ENCODE measurements at regions not wholly inside any gene's neighbourhood (a gene's known extent, or its start where the extent isn't known, plus 50 kb on each side); places are given as distances from the start of the nearest gene placed in this dataset.
"Not testable (repeated sequence)": the region's sequence is repeated elsewhere in the genome, so short reads cannot be mapped to it uniquely, and the experiment has no call there.

DNA sequence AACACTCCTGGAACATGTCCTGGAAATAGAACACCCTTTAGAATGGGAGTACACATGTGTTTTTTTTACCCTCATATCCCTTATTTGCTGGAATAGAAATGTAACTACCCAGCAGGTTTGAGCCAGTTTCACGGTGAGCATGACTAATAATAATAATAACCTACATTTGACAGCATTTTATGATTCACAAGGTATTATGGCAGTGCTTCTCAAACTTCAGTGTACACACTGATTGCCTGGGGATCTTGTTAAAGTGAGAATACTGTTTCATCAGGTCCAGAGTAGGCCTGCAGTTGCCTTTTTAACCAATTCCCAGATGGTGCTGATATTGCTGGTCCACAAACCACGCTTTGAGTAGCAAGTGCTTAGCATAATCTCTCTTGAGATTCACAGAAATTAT is 63.9 kb downstream of the NFKBIZ start:
- no peaks in the 10 kb centered on the region for H3K79me2 ChIP-seq (ENCODE audit: insufficient read depth, low read length)
- H3K4me1 ChIP-seq (ENCODE audit: insufficient read depth, low read length) = peaks cover 14% of the 10 kb centered on the region
- no peak overlapping the region for H3K4me2 ChIP-seq (ENCODE audit: insufficient read depth, low read length)
- H4K20me1 ChIP-seq (ENCODE audit: insufficient read depth, low read length) = no peaks in the 10 kb centered on the region
- H3K36me3 ChIP-seq (ENCODE audit: insufficient read depth, low read length) = no peaks in the 10 kb centered on the region
- H3K27ac ChIP-seq (ENCODE audit: low read depth, low read length) = no peak overlapping the region
- H3K4me3 ChIP-seq (ENCODE audit: insufficient read depth, low read length) = no peak overlapping the region
- DNase-seq (ENCODE audit: insufficient read length, low spot score, missing footprints) = no peak
- no peaks in the 10 kb centered on the region for H3K27me3 ChIP-seq (ENCODE audit: insufficient read depth, low read length)
- no peak overlapping the region for H2AFZ ChIP-seq (ENCODE audit: low read length)
- TF ChIP-seq, protein P1, sequence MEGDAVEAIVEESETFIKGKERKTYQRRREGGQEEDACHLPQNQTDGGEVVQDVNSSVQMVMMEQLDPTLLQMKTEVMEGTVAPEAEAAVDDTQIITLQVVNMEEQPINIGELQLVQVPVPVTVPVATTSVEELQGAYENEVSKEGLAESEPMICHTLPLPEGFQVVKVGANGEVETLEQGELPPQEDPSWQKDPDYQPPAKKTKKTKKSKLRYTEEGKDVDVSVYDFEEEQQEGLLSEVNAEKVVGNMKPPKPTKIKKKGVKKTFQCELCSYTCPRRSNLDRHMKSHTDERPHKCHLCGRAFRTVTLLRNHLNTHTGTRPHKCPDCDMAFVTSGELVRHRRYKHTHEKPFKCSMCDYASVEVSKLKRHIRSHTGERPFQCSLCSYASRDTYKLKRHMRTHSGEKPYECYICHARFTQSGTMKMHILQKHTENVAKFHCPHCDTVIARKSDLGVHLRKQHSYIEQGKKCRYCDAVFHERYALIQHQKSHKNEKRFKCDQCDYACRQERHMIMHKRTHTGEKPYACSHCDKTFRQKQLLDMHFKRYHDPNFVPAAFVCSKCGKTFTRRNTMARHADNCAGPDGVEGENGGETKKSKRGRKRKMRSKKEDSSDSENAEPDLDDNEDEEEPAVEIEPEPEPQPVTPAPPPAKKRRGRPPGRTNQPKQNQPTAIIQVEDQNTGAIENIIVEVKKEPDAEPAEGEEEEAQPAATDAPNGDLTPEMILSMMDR (IDR thresholded peaks at IDR 0.05; ENCODE audit: extremely low read depth, low read depth, low read length) = no peak
- H3K9me3 ChIP-seq (ENCODE audit: low read depth, low read length) = no peaks in the 10 kb centered on the region

DNA sequence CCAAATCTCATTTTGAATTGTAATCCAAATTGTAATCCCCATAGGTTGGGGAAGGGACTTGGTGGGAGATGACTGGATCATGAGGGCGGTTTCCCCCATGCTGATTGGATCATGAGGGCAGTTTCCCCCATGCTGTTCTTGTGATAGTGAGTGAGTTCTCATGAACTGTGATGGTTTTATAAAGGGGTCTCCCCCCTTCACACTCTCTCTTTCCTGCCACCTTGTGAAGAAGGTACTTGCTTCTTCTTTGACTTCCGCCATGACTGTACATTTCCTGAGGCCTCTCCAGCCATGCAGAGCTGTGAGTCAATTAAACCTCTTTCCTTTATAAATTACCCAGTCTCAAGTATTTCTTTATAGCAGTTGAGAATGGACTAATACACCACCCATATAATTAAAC is 68.4 kb downstream of the NFKBIZ start:
- not testable (repeated sequence) for H4K20me1 ChIP-seq (ENCODE audit: insufficient read depth, low read length); H3K4me2 ChIP-seq (ENCODE audit: insufficient read depth, low read length); H2AFZ ChIP-seq (ENCODE audit: low read length); H3K79me2 ChIP-seq (ENCODE audit: insufficient read depth, low read length); H3K27me3 ChIP-seq (ENCODE audit: insufficient read depth, low read length); DNase-seq (ENCODE audit: insufficient read length, low spot score, missing footprints); H3K4me3 ChIP-seq (ENCODE audit: insufficient read depth, low read length); H3K36me3 ChIP-seq (ENCODE audit: insufficient read depth, low read length); H3K27ac ChIP-seq (ENCODE audit: low read depth, low read length); H3K9me3 ChIP-seq (ENCODE audit: low read depth, low read length)
- peaks cover 12% of the 10 kb centered on the region for H3K4me1 ChIP-seq (ENCODE audit: insufficient read depth, low read length)

DNA sequence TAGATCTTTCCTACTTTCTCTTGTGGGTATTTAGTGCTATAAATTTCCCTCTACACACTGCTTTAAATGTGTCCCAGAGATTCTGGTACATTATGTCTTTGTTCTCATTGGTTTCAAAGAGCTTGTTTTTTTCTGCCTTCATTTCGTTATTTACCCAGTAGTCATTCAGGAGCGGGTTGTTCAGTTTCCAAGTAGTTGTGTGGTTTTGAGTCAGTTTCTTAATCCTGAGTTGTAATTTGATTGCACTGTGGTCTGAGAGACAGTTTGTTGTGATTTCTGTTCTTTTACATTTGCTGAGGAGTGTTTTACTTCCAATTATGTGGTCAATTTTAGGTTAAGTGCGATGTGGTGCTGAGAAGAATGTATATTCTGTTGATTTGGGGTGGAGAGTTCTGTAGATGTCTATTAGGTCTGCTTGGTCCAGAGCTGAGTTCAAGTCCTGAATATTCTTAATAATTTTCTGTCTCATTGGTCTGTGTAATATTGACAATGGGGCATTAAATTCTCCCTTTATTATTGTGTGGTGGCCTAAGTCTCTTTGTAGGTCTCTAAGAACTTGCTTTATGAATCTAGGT is 72.9 kb downstream of the NFKBIZ start:
- not testable (repeated sequence) for H4K20me1 ChIP-seq (ENCODE audit: insufficient read depth, low read length); H3K4me2 ChIP-seq (ENCODE audit: insufficient read depth, low read length); H3K4me3 ChIP-seq (ENCODE audit: insufficient read depth, low read length); H3K27ac ChIP-seq (ENCODE audit: low read depth, low read length); H3K79me2 ChIP-seq (ENCODE audit: insufficient read depth, low read length); H3K9me3 ChIP-seq (ENCODE audit: low read depth, low read length); DNase-seq (ENCODE audit: insufficient read length, low spot score, missing footprints); H2AFZ ChIP-seq (ENCODE audit: low read length); H3K36me3 ChIP-seq (ENCODE audit: insufficient read depth, low read length); H3K27me3 ChIP-seq (ENCODE audit: insufficient read depth, low read length)
- H3K4me1 ChIP-seq (ENCODE audit: insufficient read depth, low read length) = peaks cover 17% of the 10 kb centered on the region

DNA sequence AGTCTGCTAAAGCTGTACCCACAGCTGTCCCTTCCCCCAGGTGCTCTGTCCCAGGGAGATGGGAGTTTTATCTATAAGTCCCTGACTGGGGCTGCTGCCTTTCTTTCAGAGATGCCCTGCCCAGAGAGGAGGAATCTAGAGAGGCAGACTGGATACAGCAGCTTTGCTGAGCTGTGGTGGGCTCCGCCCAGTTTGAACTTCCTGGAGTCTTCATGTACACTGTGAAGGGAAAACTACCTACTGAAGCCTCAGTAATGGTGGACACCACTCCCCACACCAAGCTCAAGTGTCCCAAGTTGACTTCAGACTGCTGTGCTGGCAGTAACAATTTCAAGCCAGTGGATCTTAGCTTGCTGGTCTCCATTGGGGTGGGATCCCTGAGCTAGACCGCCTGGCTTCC is 75.3 kb downstream of the NFKBIZ start:
- not testable (repeated sequence) for H3K4me3 ChIP-seq (ENCODE audit: insufficient read depth, low read length); H3K4me2 ChIP-seq (ENCODE audit: insufficient read depth, low read length); H3K27me3 ChIP-seq (ENCODE audit: insufficient read depth, low read length); H4K20me1 ChIP-seq (ENCODE audit: insufficient read depth, low read length); DNase-seq (ENCODE audit: insufficient read length, low spot score, missing footprints); H3K27ac ChIP-seq (ENCODE audit: low read depth, low read length); H3K36me3 ChIP-seq (ENCODE audit: insufficient read depth, low read length); H3K79me2 ChIP-seq (ENCODE audit: insufficient read depth, low read length); H2AFZ ChIP-seq (ENCODE audit: low read length); H3K9me3 ChIP-seq (ENCODE audit: low read depth, low read length)
- H3K4me1 ChIP-seq (ENCODE audit: insufficient read depth, low read length) = peaks cover 28% of the 10 kb centered on the region

DNA sequence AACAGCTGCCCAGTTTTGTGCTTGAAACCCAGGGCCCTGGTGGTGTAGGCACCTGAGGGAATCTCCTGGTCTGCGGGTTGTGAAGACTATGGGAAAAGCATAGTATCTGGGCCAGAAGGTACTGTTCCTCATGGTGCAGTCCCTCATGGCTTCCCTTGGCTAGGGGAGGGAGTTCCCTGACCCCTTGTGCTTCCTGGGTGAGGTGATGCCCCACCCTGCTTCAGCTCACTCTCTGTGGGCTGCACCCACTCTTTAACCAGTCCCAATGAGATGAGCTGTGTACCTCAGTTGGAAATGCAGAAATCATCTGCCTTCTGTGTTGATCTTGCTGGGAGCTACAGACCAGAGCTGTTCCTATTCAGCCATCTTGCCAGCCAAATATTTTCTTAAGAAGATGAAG is 75.8 kb downstream of the NFKBIZ start:
- H3K4me3 ChIP-seq (ENCODE audit: insufficient read depth, low read length); H3K36me3 ChIP-seq (ENCODE audit: insufficient read depth, low read length); H3K4me2 ChIP-seq (ENCODE audit: insufficient read depth, low read length); H3K27me3 ChIP-seq (ENCODE audit: insufficient read depth, low read length); H3K9me3 ChIP-seq (ENCODE audit: low read depth, low read length); H4K20me1 ChIP-seq (ENCODE audit: insufficient read depth, low read length); H3K79me2 ChIP-seq (ENCODE audit: insufficient read depth, low read length); DNase-seq (ENCODE audit: insufficient read length, low spot score, missing footprints); H2AFZ ChIP-seq (ENCODE audit: low read length); H3K27ac ChIP-seq (ENCODE audit: low read depth, low read length): not testable (repeated sequence)
- peaks cover 28% of the 10 kb centered on the region for H3K4me1 ChIP-seq (ENCODE audit: insufficient read depth, low read length)

DNA sequence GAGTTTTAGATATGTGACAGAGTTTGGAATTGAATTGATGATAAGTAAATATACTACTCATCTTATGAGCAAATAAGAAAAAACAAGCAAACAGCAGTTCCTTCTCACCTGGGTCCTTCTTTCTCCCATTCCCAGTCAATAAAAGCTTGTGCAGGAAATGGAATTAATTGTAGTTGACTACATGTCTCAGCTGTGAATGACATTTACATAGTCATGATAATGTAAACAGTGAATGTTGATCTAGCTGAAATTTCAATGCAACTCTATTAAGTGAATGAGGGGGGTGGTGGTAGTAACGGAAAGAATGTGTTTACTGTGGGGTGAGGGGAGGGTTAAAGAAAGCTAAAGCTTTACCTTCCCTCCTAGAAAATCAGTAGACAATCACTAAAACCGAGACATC is 76.2 kb downstream of the NFKBIZ start:
- Histone ChIP-seq H3K27ac (ENCODE audit: low read depth, low read length) (no peak overlapping the region), H3K4me1 (ENCODE audit: insufficient read depth, low read length) (peaks cover 28% of the 10 kb centered on the region), H3K9me3 (ENCODE audit: low read depth, low read length) (no peaks in the 10 kb centered on the region), H3K4me2 (ENCODE audit: insufficient read depth, low read length) (no peak overlapping the region), H3K4me3 (ENCODE audit: insufficient read depth, low read length) (no peak overlapping the region), H3K27me3 (ENCODE audit: insufficient read depth, low read length) (no peaks in the 10 kb centered on the region), H4K20me1 (ENCODE audit: insufficient read depth, low read length) (no peaks in the 10 kb centered on the region), H3K79me2 (ENCODE audit: insufficient read depth, low read length) (no peaks in the 10 kb centered on the region), H2AFZ (ENCODE audit: low read length) (no peak overlapping the region), H3K36me3 (ENCODE audit: insufficient read depth, low read length) (no peaks in the 10 kb centered on the region)
- TF ChIP-seq, protein P1 (IDR thresholded peaks at IDR 0.05; ENCODE audit: extremely low read depth, low read depth, low read length) = no peak
- DNase-seq (ENCODE audit: insufficient read length, low spot score, missing footprints) = no peak
